ENCODE measurements at regions not wholly inside any gene's neighbourhood (a gene's known extent, or its start where the extent isn't known, plus 50 kb on each side); places are given as distances from the start of the nearest gene placed in this dataset.
A peak's percentile ranks its signal among the peaks of the same experiment; 100 is the strongest.

GRCh38 chr2:181371782-181372645 is 85.2 kb upstream of the ITGA4 start:
- H3K27ac ChIP-seq (ENCODE audit: low read depth in 1 of 2, low read length in 2 of 2), result no peak overlapping the region
- TF ChIP-seq ATF3 (IDR thresholded peaks at IDR 0.05) (no peak), REST (IDR thresholded peaks at IDR 0.05) (peak; percentile 93)
- H3K9me3 ChIP-seq (ENCODE audit: control insufficient read depth in 4 of 4, low read length in 3 of 4), result no peaks in the 10 kb centered on the region
- H3K27me3 ChIP-seq (ENCODE audit: control insufficient read depth in 4 of 4, insufficient read depth in 4 of 4, low read length in 3 of 4), result peaks cover 0 to 3% (median 0%) of the 10 kb centered on the region in 4 donors
- H3K36me3 ChIP-seq (ENCODE audit: control insufficient read depth in 4 of 4, insufficient read depth in 3 of 4, low read depth in 1 of 4, low read length in 3 of 4), result no peaks in the 10 kb centered on the region
- WGBS, result 45% methylated on average over 2 of the region's 2 CpGs
- H3K9ac ChIP-seq (ENCODE audit: low read depth in 1 of 2, low read length in 2 of 2), result no peak overlapping the region
- H3K4me3 ChIP-seq (ENCODE audit: low read depth in 1 of 3, low read length in 3 of 3), result no peak overlapping the region
- DNase-seq (ENCODE audit: low spot score), result no peak
- H3K4me1 ChIP-seq (ENCODE audit: control insufficient read depth in 4 of 4, insufficient read depth in 4 of 4, low read length in 3 of 4), result no peaks in the 10 kb centered on the region

- no peak overlapping the region for H3K4me3 ChIP-seq (ENCODE audit: low read depth in 1 of 3, low read length in 3 of 3)
- no peak for TF ChIP-seq TAF1 (conservative IDR thresholded peaks at IDR 0.05)
- no peak for TF ChIP-seq RAD21 (IDR thresholded peaks at IDR 0.05)
- TF ChIP-seq ATF3 (IDR thresholded peaks at IDR 0.05), result no peak
- TF ChIP-seq HNF4A (conservative IDR thresholded peaks at IDR 0.05), result no peak
- no peak for TF ChIP-seq FOXA1 (IDR thresholded peaks at IDR 0.05)
- no peak for TF ChIP-seq CTCF (IDR thresholded peaks at IDR 0.05; ENCODE audit: low read depth, low read length, missing input control)
- TF ChIP-seq SP1 (IDR thresholded peaks at IDR 0.05), result no peak
- TF ChIP-seq NR2F2 (IDR thresholded peaks at IDR 0.05), result no peak
- no peak for TF ChIP-seq FOXA2 (IDR thresholded peaks at IDR 0.05)
- TF ChIP-seq ZBTB33 (IDR thresholded peaks at IDR 0.05), result no peak
- no peak for TF ChIP-seq YY1 (IDR thresholded peaks at IDR 0.05)
- no peak for TF ChIP-seq JUND (IDR thresholded peaks at IDR 0.05)
- no peak for TF ChIP-seq REST (IDR thresholded peaks at IDR 0.05)
- TF ChIP-seq RXRA (IDR thresholded peaks at IDR 0.05), result no peak
- TF ChIP-seq MAX (IDR thresholded peaks at IDR 0.05), result no peak
- TF ChIP-seq EGR1 (IDR thresholded peaks at IDR 0.05; ENCODE audit: low read depth in 2 of 2), result no peak
- TF ChIP-seq GABPA (IDR thresholded peaks at IDR 0.05 in 1 of 2, conservative IDR thresholded peaks at IDR 0.05 in 1 of 2), result no peak
- TF ChIP-seq HNF4G (IDR thresholded peaks at IDR 0.05), result no peak
- H3K9ac ChIP-seq (ENCODE audit: low read depth in 1 of 2, low read length in 2 of 2), result no peak overlapping the region
- H3K4me1 ChIP-seq (ENCODE audit: control insufficient read depth in 4 of 4, insufficient read depth in 4 of 4, low read length in 3 of 4), result no peaks in the 10 kb centered on the region
- no peaks in the 10 kb centered on the region for H3K36me3 ChIP-seq (ENCODE audit: control insufficient read depth in 4 of 4, insufficient read depth in 3 of 4, low read depth in 1 of 4, low read length in 3 of 4)
- no peaks in the 10 kb centered on the region for H3K9me3 ChIP-seq (ENCODE audit: control insufficient read depth in 4 of 4, low read length in 3 of 4)
- H3K27ac ChIP-seq (ENCODE audit: low read depth in 1 of 2, low read length in 2 of 2), result no peak overlapping the region
- peaks cover 0 to 3% (median 0%) of the 10 kb centered on the region in 4 donors for H3K27me3 ChIP-seq (ENCODE audit: control insufficient read depth in 4 of 4, insufficient read depth in 4 of 4, low read length in 3 of 4)
- DNase-seq (ENCODE audit: low spot score), result no peak
- WGBS, result 74% methylated on average over 3 of the region's 3 CpGs
Measured at GRCh38 chr2:181372646-181373040, 84.5 kb upstream of the ITGA4 start.
